GM12874 (cell line): ENCODE measurements at regions not wholly inside any gene's neighbourhood (a gene's known extent, or its start where the extent isn't known, plus 50 kb on each side); places are given as distances from the start of the nearest gene placed in this dataset.

Experiments used
- TF ChIP-seq, protein P1 (sequence below): IDR thresholded peaks from 2 replicates; pipeline ENCODE4 v1.5.1; 2011; ENCODE audit warnings: low read depth, mild to moderate bottlenecking, control low read depth, low read length, moderate library complexity; ENCODE audit not compliant: insufficient read depth

DNA sequence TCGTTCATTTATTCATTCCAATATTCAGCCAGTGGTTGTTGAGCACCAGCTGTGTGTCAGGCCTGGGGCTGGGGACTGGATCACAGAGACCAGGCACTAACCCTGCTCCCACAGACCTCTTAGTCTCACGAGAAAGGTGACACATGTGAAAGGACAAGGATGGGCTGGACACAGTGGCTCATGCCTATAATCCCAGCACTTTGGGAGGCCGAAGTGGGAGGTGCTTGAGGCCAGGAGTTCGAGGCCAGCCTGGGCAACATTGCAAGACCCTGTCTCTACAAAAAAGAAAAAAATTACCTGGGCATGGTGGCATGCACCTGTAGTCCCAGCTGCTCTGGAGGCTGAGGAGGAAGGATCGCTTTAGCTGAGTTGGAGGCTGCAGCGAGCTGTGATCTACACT is 105.9 kb upstream of the SDK1 start:
- TF ChIP-seq, protein P1, sequence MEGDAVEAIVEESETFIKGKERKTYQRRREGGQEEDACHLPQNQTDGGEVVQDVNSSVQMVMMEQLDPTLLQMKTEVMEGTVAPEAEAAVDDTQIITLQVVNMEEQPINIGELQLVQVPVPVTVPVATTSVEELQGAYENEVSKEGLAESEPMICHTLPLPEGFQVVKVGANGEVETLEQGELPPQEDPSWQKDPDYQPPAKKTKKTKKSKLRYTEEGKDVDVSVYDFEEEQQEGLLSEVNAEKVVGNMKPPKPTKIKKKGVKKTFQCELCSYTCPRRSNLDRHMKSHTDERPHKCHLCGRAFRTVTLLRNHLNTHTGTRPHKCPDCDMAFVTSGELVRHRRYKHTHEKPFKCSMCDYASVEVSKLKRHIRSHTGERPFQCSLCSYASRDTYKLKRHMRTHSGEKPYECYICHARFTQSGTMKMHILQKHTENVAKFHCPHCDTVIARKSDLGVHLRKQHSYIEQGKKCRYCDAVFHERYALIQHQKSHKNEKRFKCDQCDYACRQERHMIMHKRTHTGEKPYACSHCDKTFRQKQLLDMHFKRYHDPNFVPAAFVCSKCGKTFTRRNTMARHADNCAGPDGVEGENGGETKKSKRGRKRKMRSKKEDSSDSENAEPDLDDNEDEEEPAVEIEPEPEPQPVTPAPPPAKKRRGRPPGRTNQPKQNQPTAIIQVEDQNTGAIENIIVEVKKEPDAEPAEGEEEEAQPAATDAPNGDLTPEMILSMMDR, result no peak

DNA sequence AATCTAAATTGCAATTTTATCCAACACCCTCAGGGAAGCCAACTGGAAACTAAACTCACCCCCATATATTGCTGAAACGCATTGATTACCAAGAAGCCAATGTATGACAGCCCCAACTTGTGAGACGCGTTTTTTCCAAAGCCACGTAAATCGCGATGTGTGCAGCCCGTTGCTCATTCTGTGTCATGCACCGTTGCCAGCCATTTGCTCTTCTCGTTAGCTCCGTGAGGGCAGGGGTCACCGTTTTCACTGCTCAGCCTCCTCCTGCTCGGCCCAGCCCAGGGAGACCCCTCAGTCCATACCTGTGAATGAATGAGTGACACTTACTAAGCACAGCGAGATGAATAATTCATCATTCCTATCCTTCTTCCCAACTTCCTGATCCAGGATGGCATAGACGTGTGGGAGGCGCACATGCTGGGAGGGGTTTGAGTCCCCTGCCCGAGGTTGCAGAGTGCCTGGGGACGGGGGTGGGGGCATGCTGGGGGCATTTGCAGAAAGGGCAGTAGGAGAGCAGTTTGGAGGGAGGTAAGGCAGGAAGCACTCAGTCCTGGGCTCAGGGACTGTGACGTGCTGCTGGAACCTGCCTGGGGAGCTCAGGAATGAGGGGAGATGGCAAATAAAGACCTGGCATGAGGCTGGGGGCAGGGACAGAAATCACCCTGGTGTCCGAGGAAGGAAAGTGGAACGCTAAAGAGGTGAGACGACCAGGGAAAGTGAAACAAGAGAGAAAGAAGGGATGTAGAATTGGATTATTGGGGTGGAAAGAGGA is 104.2 kb upstream of the SDK1 start:
- TF ChIP-seq, protein P1, result no peak

DNA sequence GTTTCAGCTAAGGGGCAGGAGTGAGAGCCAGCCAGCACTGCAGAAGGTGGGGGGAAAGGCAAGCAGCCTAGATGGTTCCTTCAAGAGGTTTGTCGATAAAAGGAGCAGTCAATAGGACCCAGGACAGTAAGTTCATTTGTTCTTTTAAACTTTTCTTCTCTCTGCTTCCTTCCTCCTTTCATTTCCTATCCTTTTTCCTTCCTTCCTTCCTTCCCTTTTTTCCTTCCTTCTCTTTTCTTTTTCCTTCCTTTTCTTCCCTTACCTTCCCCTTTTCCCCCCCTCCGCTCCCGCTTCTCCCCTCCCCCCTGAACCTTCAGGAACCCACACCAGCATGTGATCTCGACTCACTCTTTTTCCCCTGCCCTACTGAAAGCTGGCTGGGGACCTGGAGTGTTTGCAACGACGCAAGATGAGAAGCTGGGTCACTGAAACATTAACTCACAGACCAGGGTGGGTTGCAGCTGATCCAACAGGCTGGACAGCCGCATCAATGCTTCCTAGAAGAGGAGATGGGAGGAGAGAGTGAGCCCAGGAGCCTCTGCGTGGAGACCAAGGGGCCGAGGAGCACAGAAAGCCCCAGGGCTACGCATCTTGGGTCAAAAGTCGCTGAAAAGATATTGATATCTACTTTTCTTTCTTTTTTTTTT is 103.4 kb upstream of the SDK1 start:
- TF ChIP-seq, protein P1, result no peak

DNA sequence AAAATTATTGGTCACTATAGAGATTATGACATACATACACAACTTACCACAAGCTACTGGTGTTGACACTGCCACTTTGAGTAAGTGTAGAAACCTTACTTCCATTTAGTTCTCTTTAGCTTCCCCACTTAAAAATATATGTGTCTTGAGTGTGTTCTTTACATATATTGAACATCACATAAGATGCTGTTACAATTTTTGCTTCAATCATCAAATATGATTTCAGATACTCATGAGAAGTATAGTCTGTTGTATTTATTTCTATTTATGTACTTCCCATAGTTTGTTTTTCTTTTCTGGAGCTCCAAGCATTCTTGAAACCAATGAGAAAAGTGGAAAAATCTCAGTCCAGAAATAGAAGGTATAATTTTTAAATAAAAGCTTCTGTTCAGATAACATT is 102.7 kb upstream of the SDK1 start:
- TF ChIP-seq, protein P1, result no peak

DNA sequence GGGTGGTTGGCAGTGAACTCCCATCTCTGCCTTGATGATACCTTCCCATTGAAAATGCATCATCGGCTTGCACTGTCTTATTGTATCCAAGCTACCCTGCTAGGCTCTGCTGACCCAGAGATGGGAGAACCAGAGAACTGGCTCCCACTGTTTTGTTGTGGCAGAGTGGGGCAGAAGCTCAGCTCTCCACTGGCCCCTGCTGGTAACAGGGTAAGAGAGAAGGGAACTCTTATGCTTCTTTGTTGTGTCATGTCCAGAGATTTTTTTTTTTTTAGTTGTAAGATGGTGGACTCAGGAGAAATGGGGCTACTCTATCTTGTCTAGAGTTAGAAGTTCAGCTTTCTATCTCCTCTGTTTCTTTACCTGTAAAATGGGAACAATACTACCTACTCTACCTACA is 100.5 kb upstream of the SDK1 start:
- TF ChIP-seq, protein P1, result peak; percentile 48; the same call in 1 of the 2 replicates

DNA sequence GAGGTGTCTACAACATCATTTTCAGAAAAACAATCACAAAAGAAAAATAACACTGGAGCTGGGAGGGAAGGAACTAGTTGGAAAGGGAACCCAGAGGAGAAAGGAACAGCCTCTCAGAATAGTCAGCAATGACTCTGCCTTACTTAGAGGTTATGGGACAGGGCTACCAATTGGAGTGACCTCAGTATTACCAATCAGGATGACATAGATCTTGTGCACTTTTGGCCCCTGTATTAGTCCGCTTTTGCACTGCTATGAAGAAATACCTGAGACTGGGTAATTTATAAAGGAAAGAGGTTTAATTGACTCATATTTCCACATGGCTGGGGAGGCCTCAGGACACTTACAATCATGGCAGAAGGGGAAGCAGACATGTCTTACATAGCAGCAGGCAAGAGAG is 99.7 kb upstream of the SDK1 start:
- TF ChIP-seq, protein P1, result no peak

DNA sequence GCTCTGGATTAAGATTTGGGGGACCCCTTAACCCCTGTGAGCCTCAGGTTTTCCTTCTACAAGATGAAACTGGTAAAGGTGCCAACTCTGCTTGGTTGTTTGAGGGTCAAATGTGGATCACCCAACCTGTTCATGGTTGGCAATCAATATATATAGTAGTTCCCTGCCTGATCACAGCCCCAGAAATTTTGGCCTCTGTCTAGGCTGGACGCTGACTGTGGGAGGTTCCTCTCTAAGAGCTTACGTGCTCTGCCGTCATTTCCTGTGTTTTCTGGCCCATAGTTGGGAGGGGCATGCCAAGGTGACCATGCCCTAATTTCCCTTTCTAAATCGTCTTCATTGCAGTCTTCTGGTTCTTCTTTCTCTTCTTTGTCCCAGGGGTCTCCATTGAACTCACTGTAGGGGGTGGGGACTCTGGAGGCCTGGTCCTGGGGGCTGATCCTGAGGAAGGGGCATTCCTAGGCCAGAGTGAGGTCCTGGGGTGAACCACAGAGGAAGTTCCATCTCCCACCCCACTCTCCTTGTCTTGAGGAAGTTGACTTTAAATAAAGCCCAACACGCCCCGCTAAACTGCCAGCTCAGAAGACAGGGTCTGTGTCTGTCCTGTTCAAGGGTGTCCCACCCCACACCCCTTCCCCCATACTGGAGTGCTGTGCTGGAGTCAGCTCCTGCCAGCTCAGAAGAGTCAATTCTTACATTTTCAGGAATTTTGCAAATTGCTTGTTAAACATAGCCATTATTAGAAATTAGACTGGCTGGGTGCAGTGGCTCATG is 98.9 kb upstream of the SDK1 start:
- TF ChIP-seq, protein P1, result no peak
